ENCODE measurements at regions not wholly inside any gene's neighbourhood (a gene's known extent, or its start where the extent isn't known, plus 50 kb on each side); places are given as distances from the start of the nearest gene placed in this dataset.

DNA sequence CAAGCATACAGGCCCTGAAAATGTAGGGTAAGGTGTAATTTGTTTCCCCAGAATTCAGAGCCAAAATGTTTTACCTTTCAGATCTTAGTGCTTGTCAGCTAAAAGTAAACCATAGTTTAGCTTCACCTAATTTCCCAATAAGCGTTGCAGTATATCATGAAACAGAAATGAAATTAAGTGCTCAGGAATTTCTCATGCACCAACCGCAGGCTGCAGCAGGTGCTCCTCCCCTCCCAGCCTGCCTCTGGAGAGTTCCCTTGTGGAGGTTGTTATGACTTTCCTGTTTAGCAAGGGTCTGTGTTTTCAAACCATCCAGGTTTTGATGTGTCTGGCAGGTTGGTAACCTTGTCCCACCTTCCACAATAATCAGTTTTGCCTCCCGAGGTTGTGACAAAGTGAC is 118.5 kb downstream of the HLX start:
- TF ChIP-seq, protein P1, sequence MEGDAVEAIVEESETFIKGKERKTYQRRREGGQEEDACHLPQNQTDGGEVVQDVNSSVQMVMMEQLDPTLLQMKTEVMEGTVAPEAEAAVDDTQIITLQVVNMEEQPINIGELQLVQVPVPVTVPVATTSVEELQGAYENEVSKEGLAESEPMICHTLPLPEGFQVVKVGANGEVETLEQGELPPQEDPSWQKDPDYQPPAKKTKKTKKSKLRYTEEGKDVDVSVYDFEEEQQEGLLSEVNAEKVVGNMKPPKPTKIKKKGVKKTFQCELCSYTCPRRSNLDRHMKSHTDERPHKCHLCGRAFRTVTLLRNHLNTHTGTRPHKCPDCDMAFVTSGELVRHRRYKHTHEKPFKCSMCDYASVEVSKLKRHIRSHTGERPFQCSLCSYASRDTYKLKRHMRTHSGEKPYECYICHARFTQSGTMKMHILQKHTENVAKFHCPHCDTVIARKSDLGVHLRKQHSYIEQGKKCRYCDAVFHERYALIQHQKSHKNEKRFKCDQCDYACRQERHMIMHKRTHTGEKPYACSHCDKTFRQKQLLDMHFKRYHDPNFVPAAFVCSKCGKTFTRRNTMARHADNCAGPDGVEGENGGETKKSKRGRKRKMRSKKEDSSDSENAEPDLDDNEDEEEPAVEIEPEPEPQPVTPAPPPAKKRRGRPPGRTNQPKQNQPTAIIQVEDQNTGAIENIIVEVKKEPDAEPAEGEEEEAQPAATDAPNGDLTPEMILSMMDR (IDR thresholded peaks at IDR 0.05; ENCODE audit: insufficient read depth in 1 of 2, low read depth in 1 of 2, low read length in 1 of 2, severe bottlenecking in 1 of 2, unreplicated experiment in 1 of 2) = no peak
- H3K27me3 Mint-ChIP-seq (ENCODE audit: insufficient read depth, unreplicated experiment) = no peaks in the 10 kb centered on the region
- CTCF ChIA-PET = no interaction called here
- H3K4me3 Mint-ChIP-seq (ENCODE audit: unreplicated experiment) = no peak overlapping the region
- H3K4me1 Mint-ChIP-seq (ENCODE audit: low read depth, unreplicated experiment) = no peaks in the 10 kb centered on the region
- H3K9me3 ChIP-seq = no peaks in the 10 kb centered on the region
- no peaks in the 10 kb centered on the region for H3K4me1 ChIP-seq
- intact Hi-C loops (cut with micrococcal nuclease; ENCODE audit: unreplicated experiment) = no loop called here
- no peaks in the 10 kb centered on the region for H3K36me3 ChIP-seq (ENCODE audit: control insufficient read depth, insufficient read depth, low read length)
- BruUV-seq (replicated peaks) = no TSS peak
- H3K27ac Mint-ChIP-seq (ENCODE audit: unreplicated experiment) = no peak overlapping the region
- POLR2A ChIA-PET = no interaction called here
- H3K4me3 ChIP-seq (ENCODE audit: low read depth, low read length) = no peak overlapping the region
- H3K36me3 Mint-ChIP-seq (ENCODE audit: insufficient read depth, unreplicated experiment) = no peaks in the 10 kb centered on the region
- no peaks in the 10 kb centered on the region for H3K9me3 Mint-ChIP-seq (ENCODE audit: unreplicated experiment)
- H3K27me3 ChIP-seq (replicated peaks; ENCODE audit: control insufficient read depth, insufficient read depth, low read length) = no peaks in the 10 kb centered on the region; the same call in 1 of the 2 replicates
- no peak for DNase-seq

DNA sequence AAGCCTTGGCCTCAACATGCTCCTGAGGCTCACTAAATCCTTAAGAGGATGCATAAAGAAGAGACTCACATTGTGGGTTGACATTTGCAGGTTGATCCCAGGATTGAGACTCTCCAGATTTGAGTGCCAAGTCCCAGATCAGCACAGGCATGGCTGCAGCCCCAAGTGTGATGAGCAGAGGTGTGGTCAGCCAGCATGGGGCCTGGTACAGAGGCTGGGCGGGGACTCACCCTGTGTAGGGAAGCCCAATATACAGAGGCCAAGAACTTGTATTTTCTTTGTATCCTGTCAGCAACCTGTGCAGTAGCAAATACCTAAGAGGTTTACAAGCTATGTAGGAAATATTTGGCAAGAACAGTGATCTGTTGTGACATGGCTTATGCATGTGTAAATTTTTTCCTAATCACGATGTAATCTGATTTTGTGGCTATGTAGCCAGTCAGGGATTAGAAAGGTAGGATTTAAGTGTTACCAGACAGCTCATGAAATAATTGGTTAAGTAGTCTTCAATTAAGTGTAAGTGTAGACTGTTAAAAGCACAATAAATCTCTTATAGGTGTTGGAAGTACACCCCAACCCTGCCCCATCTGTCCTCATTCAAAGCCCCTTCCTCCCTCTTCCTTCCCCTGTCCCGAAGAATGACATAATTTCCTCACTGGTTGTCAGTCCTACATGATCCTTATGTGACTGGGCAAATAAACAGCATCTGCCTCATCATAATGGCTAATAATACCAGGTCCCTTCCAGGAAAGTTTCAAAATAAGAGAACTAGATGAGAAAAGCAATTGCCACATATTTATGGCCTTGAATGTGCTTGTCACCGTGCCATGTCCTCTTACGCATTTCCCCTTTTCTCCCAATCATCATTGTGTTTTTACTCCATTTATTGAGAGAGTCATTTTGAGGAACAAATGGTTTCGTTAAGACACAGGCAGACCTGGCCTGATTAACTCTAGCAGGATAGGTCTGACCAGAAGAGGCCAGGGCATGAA is 120.9 kb downstream of the HLX start:
- no peak overlapping the region for H3K27ac Mint-ChIP-seq (ENCODE audit: unreplicated experiment)
- DNase-seq = no peak
- no peaks in the 10 kb centered on the region for H3K36me3 Mint-ChIP-seq (ENCODE audit: insufficient read depth, unreplicated experiment)
- H3K27me3 ChIP-seq (replicated peaks; ENCODE audit: control insufficient read depth, insufficient read depth, low read length) = no peaks in the 10 kb centered on the region; the same call in 1 of the 2 replicates
- H3K4me1 ChIP-seq = no peaks in the 10 kb centered on the region
- no peaks in the 10 kb centered on the region for H3K4me1 Mint-ChIP-seq (ENCODE audit: low read depth, unreplicated experiment)
- H3K27me3 Mint-ChIP-seq (ENCODE audit: insufficient read depth, unreplicated experiment) = no peaks in the 10 kb centered on the region
- ChIA-PET CTCF (no interaction called here), POLR2A (no interaction called here)
- no peak overlapping the region for H3K4me3 ChIP-seq (ENCODE audit: low read depth, low read length)
- no TSS peak for BruUV-seq (replicated peaks)
- TF ChIP-seq, protein P1 (IDR thresholded peaks at IDR 0.05; ENCODE audit: insufficient read depth in 1 of 2, low read depth in 1 of 2, low read length in 1 of 2, severe bottlenecking in 1 of 2, unreplicated experiment in 1 of 2) = no peak
- H3K36me3 ChIP-seq (ENCODE audit: control insufficient read depth, insufficient read depth, low read length) = no peaks in the 10 kb centered on the region
- H3K9me3 Mint-ChIP-seq (ENCODE audit: unreplicated experiment) = no peaks in the 10 kb centered on the region
- no peaks in the 10 kb centered on the region for H3K9me3 ChIP-seq
- intact Hi-C loops (cut with micrococcal nuclease; ENCODE audit: unreplicated experiment) = no loop called here
- no peak overlapping the region for H3K4me3 Mint-ChIP-seq (ENCODE audit: unreplicated experiment)

DNA sequence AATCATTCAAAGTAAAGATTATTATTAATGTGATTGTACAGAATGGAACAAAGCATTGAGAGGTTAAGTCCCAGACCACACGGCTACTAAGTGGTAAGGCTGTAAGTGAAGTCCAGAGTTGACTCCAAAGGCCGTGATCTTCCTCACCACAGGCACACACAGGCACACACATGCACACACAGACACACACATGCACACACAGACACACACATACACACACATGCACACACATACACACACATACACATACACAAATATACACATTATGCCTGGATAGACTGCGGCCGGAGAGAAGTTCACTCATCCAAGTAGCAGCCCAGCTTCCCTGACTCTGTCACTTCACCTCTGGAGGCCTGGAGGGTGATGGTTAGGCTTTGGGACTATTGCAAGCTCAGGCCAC is 121.9 kb downstream of the HLX start:
- Mint-ChIP-seq H3K27ac (ENCODE audit: unreplicated experiment) (no peak overlapping the region), H3K36me3 (ENCODE audit: insufficient read depth, unreplicated experiment) (no peaks in the 10 kb centered on the region), H3K27me3 (ENCODE audit: insufficient read depth, unreplicated experiment) (no peaks in the 10 kb centered on the region), H3K4me3 (ENCODE audit: unreplicated experiment) (no peak overlapping the region), H3K4me1 (ENCODE audit: low read depth, unreplicated experiment) (no peaks in the 10 kb centered on the region), H3K9me3 (ENCODE audit: unreplicated experiment) (no peaks in the 10 kb centered on the region)
- no TSS peak for BruUV-seq (replicated peaks)
- H3K27me3 ChIP-seq (replicated peaks; ENCODE audit: control insufficient read depth, insufficient read depth, low read length) = no peaks in the 10 kb centered on the region; the same call in 1 of the 2 replicates
- no peaks in the 10 kb centered on the region for H3K36me3 ChIP-seq (ENCODE audit: control insufficient read depth, insufficient read depth, low read length)
- H3K4me3 ChIP-seq (ENCODE audit: low read depth, low read length) = no peak overlapping the region
- CTCF ChIA-PET = no interaction called here
- no peaks in the 10 kb centered on the region for H3K9me3 ChIP-seq
- H3K4me1 ChIP-seq = no peaks in the 10 kb centered on the region
- POLR2A ChIA-PET = no interaction called here
- no peak for DNase-seq
- intact Hi-C loops (cut with micrococcal nuclease; ENCODE audit: unreplicated experiment) = no loop called here
- TF ChIP-seq, protein P1 (IDR thresholded peaks at IDR 0.05; ENCODE audit: insufficient read depth in 1 of 2, low read depth in 1 of 2, low read length in 1 of 2, severe bottlenecking in 1 of 2, unreplicated experiment in 1 of 2) = no peak

Measured in Caco-2 (cell line).